Prostate gland (tissue), 2 donors: ENCODE measurements at regions not wholly inside any gene's neighbourhood (a gene's known extent, or its start where the extent isn't known, plus 50 kb on each side); places are given as distances from the start of the nearest gene placed in this dataset.

ENCODE experiments used
- DNase-seq: peaks from one replicate; pipeline ENCODE4 v3.0.0-alpha.2; 2019; ENCODE audit warnings: low spot score
- H3K27ac ChIP-seq, 2 donors: fragments of 200-600 bp; sonication (generic); 2 replicates each; pipeline ENCODE4 v1.5.1; 2017 to 2019
- H3K27me3 ChIP-seq: fragments of 200-600 bp; sonication (generic); replicated peaks from 2 replicates; pipeline ENCODE4 v1.5.1; 2019; ENCODE audit not compliant: insufficient read depth
- H3K36me3 ChIP-seq, 2 donors: fragments of 200-600 bp; sonication (generic); 1 replicate in 1 of 2; 2 replicates in 1 of 2; pipeline versions ENCODE4 v1.5.1 to v1.8.1; 2017 to 2019
- H3K4me1 ChIP-seq: fragments of 200-600 bp; sonication (generic); replicated peaks from 2 replicates; pipeline ENCODE4 v1.5.1; 2019
- H3K4me3 ChIP-seq, 2 donors: fragments of 200-600 bp; sonication (generic); 2 replicates each; pipeline ENCODE4 v1.5.1; 2017 to 2019
- H3K9me3 ChIP-seq: fragments of 200-600 bp; sonication (generic); 2 replicates; pipeline ENCODE4 v1.5.1; 2017
- POLR2A ChIP-seq: fragments of 450-650 bp; IDR thresholded peaks from one replicate; pipeline ENCODE4 v1.6.1; 2016; ENCODE audit warnings: antibody characterized with exemption, mild to moderate bottlenecking
- POLR2AphosphoS5 ChIP-seq: sonication (generic); formaldehyde crosslinking; IDR thresholded peaks from one replicate; pipeline ENCODE4 v1.6.1; 2017; ENCODE audit warnings: antibody characterized with exemption
- WGBS: methylation state at CpG from one replicate; pipeline ENCODE4 v1.1.5; 2018; 5-methylcytosine and 5-hydroxymethylcytosine counted together
- intact Hi-C: fragments of 100-400 bp; cut with DNase I; formaldehyde crosslinking; loops from one replicate; pipeline ENCODE4 v1.14.2; 2022
- TF ChIP-seq, protein P1 (sequence below), 4 experiments: fragments of 200-600 bp in 2 of 4; fragments of 450-650 bp in 2 of 4; sonication (generic) in 2 of 4; IDR thresholded peaks; 1 replicate in 3 of 4; 2 replicates in 1 of 4; pipeline ENCODE4 v1.5.1; 2016 to 2019; ENCODE audit warnings: antibody characterized with exemption in 4 of 4, mild to moderate bottlenecking in 2 of 4, moderate library complexity in 2 of 4

DNA sequence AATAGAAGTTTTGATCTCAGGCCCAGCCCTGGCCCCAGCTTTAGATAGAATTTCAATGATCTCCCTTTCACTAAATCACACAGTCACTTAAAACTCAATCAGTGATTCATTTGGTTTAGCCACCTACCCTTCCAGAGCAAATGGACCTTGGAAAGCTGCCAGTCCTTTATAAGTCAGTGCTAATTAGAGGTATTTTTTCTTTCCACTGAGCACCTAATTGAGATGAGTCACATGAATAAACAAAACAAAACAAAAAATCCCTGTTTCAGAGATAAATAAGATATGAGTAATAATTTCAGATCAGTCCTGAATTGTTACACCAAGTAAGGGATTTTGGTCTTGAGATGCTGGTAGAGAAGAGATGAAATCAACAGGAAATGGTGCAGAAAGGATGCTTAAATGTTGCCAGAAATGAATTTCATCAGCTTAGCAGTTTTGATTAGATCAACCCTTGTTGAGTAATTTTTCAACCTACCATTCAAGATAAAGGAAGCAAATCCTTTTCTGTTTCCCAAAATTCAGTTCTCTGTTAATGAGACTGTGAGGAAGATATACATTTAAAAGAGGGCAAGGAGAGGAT lies 352.0 kb upstream of the COL8A1 start:
- TF ChIP-seq, protein P1, sequence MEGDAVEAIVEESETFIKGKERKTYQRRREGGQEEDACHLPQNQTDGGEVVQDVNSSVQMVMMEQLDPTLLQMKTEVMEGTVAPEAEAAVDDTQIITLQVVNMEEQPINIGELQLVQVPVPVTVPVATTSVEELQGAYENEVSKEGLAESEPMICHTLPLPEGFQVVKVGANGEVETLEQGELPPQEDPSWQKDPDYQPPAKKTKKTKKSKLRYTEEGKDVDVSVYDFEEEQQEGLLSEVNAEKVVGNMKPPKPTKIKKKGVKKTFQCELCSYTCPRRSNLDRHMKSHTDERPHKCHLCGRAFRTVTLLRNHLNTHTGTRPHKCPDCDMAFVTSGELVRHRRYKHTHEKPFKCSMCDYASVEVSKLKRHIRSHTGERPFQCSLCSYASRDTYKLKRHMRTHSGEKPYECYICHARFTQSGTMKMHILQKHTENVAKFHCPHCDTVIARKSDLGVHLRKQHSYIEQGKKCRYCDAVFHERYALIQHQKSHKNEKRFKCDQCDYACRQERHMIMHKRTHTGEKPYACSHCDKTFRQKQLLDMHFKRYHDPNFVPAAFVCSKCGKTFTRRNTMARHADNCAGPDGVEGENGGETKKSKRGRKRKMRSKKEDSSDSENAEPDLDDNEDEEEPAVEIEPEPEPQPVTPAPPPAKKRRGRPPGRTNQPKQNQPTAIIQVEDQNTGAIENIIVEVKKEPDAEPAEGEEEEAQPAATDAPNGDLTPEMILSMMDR (IDR thresholded peaks at IDR 0.05) = no peak
- no peak for TF ChIP-seq POLR2AphosphoS5
- no peak for TF ChIP-seq POLR2A
- no peak for DNase-seq
- Histone ChIP-seq H3K4me3 (no peak overlapping the region), H3K9me3 (no peaks in the 10 kb centered on the region), H3K36me3 (no peaks in the 10 kb centered on the region), H3K27me3 (no peaks in the 10 kb centered on the region), H3K4me1 (no peaks in the 10 kb centered on the region), H3K27ac (no peak overlapping the region)
- intact Hi-C loops = no loop called here

DNA sequence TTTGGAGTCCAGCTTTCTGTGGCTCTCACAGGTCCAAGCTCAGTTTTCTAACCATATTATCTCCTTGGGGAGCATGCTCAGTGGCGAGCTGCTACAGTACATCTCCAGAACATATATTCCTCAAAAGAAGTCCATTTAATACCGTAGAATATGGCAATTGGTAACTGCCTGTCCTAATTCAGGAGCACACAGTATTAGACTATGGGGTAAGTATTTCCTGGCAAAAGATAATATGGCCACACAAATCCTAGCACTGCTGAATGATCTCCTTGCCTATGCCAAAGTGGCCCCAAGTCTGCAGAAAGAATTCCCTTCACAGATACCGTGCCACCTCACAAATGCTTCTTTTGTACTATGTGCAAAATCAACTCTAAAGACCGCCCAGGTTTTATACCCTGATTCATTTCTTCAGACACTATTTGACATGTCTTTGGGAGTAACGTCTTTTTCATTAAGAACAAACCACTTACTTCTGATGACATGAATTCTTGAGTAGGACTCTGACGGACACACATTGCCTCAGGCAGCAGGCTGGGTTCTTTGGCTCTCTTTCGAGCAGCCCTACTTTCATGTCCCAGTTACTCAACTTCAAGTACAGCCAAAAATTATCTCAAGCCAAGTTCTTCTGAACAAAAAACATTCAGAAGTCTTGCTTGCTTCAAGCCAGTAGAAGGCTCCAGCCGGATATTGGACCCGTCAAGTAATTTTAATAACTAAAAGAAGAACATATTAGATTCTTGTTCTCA lies 368.3 kb upstream of the DCBLD2 start:
- TF ChIP-seq POLR2A = no peak
- TF ChIP-seq, protein P1 (IDR thresholded peaks at IDR 0.05) = no peak
- no peak for TF ChIP-seq POLR2AphosphoS5

DNA sequence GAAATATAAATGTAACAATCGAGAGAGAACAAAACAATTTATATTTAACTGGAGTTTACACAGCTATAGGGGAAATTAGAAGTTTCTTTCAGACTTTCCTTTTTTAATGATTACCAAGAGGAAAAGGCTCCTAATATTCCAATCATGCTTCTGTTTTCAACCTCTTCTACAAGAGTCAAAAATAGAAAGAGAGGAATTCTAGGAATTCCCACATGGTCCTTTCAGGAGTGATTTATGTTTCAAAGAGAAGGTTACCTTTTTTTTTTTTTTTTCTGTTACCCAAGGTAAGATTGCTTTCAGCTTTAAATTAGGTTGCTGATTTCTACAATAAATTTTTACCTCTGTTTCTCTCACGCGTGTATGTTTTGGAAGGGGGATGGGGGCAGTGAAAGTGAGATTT lies 355.3 kb upstream of the DCBLD2 start:
- 87% methylated on average over 3 of the region's 3 CpGs for WGBS
- TF ChIP-seq POLR2A = no peak
- TF ChIP-seq, protein P1 (IDR thresholded peaks at IDR 0.05) = no peak
- no peak for TF ChIP-seq POLR2AphosphoS5
- no peaks in the 10 kb centered on the region for H3K9me3 ChIP-seq
- no peaks in the 10 kb centered on the region for H3K27me3 ChIP-seq
- H3K4me1 ChIP-seq = no peaks in the 10 kb centered on the region
- no peak overlapping the region for H3K4me3 ChIP-seq
- intact Hi-C loops = no loop called here
- H3K36me3 ChIP-seq = no peaks in the 10 kb centered on the region
- no peak for DNase-seq
- no peak overlapping the region for H3K27ac ChIP-seq

More for the DNA sequence above, 368.3 kb upstream of the DCBLD2 start:
- Histone ChIP-seq H3K9me3 (no peaks in the 10 kb centered on the region), H3K36me3 (no peaks in the 10 kb centered on the region), H3K27me3 (no peaks in the 10 kb centered on the region), H3K4me1 (no peaks in the 10 kb centered on the region), H3K4me3 (no peak overlapping the region), H3K27ac (no peak overlapping the region)
- intact Hi-C loops = no loop called here
- 44% methylated on average over 9 of the region's 9 CpGs for WGBS
- DNase-seq = peak; percentile 6

DNA sequence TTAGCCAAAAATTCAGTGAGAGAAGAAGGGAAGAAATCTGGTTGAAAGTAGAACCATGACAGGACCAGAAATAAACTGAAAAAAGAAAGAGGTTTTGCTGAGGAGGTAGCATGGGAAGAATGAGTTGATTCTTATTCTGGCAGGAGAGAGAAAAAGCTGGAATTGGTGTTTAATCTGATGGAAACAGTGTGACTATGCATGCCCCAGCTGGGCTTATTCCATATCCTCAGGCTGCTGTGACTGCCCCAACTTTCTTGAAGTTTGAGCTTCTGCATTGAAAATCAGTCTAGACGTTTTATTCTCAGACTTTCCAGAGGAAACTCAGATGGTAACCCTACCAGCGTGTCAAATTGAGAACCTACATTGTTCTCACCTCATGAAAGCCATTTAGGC lies 352.5 kb upstream of the DCBLD2 start:
- no peak for TF ChIP-seq POLR2A
- TF ChIP-seq POLR2AphosphoS5 = no peak
- TF ChIP-seq, protein P1 (IDR thresholded peaks at IDR 0.05) = no peak
- no peak overlapping the region for H3K4me3 ChIP-seq
- no peaks in the 10 kb centered on the region for H3K4me1 ChIP-seq
- H3K36me3 ChIP-seq = no peaks in the 10 kb centered on the region
- intact Hi-C loops = no loop called here
- WGBS = 34% methylated on average over 2 of the region's 2 CpGs
- no peak overlapping the region for H3K27ac ChIP-seq
- no peak for DNase-seq
- no peaks in the 10 kb centered on the region for H3K27me3 ChIP-seq
- no peaks in the 10 kb centered on the region for H3K9me3 ChIP-seq

DNA sequence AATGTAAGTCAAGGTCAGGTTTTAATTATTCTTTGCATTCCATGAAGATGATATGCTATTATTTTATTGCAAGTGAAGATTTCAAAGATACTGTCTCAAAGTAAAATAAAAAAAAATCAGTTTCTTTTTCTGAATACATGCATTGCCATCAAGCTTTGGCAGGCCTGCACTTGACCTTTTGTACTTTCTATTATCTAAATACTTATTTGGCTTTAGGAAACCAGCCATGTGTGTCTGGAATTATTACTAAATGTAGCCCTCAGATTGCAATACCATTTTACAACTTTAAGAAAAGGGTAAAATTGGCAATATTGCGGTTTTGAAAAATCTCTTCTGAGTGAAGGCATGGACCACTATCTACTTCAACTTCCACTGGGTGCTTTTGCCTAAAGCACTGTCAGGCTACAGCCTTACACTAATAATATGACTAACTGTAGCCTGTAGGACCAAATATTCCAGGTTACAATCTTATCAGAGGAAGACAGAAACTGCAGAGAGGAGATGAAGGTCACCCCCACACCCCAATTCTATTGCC lies 349.4 kb upstream of the DCBLD2 start:
- H3K36me3 ChIP-seq = no peaks in the 10 kb centered on the region
- WGBS = 61% methylated on average over 1 of the region's 1 CpG
- TF ChIP-seq POLR2A (no peak), POLR2AphosphoS5 (no peak)
- TF ChIP-seq, protein P1 (IDR thresholded peaks at IDR 0.05) = no peak
- DNase-seq = no peak
- H3K4me1 ChIP-seq = no peaks in the 10 kb centered on the region
- H3K9me3 ChIP-seq = no peaks in the 10 kb centered on the region
- no peaks in the 10 kb centered on the region for H3K27me3 ChIP-seq
- intact Hi-C loops = no loop called here
- no peak overlapping the region for H3K27ac ChIP-seq
- no peak overlapping the region for H3K4me3 ChIP-seq
